GM18907 (cell line): ENCODE measurements at regions not wholly inside any gene's neighbourhood (a gene's known extent, or its start where the extent isn't known, plus 50 kb on each side); places are given as distances from the start of the nearest gene placed in this dataset.

Experiments
- ATAC-seq: cut with Tn5 transposase; IDR thresholded peaks from one replicate; pipeline ENCODE4 v1.9.1; 2021; ENCODE audit warnings: mild to moderate bottlenecking, moderate library complexity; ENCODE audit not compliant: unreplicated experiment

DNA sequence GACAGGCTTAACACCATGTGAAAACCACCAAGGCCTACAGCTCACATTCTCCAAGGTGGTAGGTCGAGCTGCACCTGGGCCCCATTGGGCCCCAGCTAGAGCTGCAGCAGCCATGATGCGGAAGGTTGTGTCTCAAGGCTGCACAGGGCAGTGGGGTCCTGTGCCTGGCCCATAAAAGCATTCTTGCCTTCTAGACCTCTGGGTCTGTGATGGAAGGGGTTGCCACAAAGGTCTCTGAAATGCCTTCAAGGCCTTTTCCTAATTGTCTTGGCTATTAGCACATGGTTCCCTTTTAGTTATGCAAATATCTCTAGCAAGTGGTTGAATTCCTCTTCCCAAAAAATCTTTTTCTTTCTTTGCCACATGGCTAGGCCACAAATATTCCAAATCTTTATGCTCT is 52.5 kb upstream of the C11orf58 start:
- ATAC-seq, result no peak

DNA sequence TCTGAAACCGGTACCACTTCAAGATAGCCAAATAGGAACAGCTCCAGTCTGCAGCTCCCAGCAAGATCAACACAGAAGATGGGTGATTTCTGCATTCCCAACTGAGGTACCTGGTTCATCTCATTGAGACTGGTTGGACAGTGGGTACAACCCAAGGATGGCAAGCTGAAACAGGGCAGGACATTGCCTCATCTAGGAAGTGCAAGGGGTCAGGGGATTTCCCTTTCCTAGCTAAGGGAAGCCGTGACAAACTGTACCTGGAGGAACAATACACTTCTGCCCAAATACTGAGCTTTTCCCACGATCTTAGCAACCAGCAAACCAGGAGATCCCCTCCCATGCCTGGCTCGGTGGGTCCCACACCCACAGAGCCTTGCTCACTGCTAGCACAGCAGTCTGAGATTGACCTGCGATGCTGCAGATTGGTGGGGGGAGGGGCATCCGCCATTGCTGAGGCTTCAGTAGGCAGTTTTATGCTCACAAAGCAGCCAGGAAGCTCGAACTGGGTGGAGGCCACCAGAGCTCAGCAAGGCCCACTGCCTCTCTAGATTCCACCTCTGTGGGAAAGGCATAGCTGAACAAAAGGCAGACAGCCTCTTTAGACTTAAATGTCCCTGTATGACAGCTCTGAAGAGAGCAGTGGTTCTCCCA is 59.9 kb upstream of the C11orf58 start:
- ATAC-seq, result no peak

DNA sequence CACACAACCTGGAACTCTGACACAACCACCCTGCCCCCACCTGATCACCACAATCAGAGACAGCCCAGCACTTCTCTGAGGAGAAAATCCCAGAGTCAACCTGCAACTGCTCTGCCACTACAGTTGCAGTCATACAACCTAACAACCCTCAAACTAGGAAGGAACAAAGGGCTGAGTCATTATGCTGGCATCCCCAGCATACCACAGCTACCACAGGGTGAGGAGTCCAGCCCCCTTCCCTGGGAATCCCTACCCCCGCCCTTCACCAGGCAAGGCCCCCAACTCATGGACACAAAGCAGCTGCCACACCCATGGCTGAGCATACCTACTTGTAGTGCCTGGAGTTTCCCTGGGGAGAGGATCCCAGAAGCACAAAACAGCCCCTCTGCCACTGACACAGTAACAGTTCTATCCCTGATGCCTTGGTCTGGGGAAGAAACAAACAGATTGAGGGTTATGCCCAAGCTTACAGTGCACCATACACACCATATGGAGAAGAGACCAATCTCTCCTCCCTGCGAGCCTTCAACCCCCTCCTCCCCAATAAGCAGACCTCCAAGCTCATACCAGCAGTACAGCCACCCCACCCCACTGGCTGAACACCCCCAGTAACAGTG is 68.5 kb upstream of the C11orf58 start:
- no peak for ATAC-seq

DNA sequence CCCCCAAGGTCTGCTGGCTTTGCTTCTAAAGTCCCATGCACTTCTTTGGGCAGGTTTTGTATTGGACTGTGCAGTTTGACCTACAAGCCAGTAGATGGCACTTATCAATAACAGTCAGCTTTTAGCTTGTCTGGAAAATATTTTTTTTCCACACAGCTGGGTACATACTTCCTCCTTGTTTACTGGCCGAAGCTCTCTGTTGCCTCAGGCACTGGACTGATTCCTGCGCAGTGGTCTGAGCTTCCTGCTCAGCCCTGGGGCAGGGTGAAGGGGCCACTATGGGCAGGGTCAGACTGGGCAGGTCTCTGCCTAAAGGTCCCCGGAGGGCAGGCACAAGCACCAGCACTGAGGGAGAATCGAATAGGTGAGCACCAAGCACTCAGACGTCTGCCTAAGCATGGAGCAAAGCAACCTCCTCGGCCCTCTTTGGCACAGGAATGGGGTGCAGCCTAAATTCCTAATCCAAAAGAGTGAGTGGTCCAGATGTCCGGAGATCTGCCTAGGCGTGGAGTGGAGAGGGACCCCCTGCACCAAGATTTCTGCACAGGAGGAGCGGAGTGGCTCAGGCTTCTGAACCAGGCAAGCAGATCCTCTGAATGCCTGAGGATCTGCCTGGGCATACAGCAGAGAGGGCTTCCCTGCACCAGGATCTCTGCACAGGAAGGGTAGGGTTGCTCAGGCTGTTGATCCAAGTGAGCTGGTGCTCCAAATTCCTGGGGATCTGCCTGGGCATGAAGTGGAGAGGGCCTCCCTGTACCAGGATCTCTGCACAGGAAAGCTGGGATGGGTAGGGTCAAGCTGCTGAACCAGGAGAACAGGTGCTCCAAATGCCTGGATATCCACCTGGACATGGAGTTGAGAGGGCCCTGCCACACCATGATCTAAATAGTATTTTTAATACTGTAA is 105.9 kb upstream of the C11orf58 start:
- peak; percentile 45 for ATAC-seq

DNA sequence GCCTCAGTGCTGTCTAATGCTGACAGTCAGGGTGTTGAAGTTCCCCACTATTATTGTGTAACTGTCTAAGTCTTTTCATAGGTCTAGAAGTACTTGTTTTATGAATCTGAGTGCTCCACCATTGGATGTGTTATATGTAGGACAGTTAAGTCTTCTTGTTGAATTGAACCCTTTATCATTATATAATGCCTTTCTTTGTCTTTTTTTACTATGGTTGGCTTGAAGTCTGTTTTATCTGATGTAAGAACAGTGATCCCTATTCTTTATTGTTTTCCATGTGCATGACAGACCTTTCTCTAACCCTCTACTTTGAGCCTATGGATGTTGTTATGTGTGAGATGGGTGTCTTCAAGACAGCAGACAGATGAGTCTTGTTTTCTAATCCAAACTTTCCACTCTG is 107.8 kb upstream of the C11orf58 start:
- no peak for ATAC-seq

DNA sequence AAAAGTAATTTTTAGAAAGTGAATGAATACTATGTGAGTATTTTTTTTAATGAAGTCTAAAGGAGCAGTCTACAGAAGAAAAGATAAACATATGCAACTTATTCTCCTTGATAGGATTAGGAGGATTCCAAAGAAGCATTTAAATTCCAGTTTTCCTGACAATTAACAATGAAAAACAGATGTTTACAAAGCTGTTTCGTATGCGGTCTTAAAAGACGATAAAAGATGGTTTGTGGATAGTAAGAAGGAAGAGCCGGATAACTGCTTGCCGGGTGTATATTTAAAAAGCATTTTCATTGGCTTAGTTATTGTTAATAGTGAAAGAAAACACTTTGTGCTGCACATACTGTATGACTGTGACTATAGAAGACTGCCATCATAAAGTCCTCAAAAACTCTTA is 120.0 kb upstream of the C11orf58 start:
- ATAC-seq, result no peak

DNA sequence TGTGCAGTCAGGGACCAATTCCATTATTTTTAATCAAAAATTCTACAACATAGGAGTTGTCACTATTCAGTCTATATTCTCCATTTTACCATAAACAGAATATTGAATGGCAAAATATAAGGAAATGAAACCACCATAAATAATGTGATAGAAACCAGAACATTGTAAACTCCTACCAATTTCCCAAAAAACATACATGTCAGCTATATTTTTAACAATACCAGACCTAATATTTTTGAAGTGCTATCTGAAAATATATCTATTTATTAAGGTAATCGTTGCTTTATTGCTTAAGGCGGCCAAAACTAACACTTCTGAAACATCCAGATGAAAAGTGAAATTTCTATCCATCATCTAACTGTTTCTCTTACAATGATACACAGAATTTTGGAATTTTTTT is 123.0 kb upstream of the C11orf58 start:
- no peak for ATAC-seq

DNA sequence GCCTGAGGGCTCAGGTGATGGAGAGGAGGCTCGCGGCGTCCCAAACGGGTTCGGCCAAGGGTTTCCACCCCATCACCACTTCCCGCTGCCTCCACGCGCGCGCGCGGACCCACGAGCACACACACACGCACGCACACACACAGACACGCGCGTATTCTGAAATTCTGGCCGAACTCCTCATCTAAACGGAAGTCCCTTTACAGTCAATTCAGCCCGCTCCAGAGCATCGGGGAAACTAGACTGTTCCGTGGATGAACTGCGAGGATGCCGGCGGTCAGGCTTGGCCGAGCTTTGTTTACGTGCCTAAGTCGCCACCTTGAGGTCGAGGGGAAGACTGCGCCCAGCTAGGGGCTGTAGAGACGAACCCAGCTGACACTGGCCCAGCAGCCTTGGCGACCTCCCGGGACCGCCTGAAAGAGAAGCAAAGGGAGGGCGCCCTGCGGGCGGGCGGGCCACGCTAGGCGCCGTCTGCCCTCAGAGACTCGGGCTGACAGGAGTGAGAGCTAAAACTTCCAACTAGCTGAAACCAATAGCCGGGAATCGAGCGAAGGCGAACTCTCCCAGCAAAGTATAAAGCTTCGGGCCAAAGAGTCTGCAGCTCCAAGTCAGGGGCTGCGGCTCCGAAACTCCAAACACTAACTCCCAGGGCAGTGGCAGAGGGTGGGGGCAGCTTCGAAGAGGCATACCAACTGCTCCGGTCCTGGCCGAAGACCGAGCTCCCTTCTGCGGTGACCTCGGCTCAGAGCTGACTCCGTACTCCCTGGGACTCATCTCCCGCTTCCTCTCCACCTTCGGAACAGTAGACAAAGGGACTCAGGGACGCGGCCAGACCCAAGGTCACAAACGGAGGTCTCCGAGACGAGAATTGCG is 124.7 kb upstream of the C11orf58 start:
- peak; percentile 100 for ATAC-seq

DNA sequence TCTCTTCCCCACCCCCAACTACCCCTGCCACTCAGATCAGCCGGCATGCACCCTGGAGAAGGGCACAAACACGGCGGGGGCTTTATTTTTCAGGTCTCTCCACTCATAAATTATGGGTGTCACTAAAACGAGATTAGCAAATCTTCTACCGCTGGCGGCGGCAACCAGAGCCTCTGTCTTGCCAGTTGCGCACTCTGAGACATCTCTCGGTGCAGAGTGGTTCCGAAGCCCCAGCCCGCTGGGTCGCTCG is 125.3 kb upstream of the C11orf58 start:
- peak; percentile 14 for ATAC-seq

DNA sequence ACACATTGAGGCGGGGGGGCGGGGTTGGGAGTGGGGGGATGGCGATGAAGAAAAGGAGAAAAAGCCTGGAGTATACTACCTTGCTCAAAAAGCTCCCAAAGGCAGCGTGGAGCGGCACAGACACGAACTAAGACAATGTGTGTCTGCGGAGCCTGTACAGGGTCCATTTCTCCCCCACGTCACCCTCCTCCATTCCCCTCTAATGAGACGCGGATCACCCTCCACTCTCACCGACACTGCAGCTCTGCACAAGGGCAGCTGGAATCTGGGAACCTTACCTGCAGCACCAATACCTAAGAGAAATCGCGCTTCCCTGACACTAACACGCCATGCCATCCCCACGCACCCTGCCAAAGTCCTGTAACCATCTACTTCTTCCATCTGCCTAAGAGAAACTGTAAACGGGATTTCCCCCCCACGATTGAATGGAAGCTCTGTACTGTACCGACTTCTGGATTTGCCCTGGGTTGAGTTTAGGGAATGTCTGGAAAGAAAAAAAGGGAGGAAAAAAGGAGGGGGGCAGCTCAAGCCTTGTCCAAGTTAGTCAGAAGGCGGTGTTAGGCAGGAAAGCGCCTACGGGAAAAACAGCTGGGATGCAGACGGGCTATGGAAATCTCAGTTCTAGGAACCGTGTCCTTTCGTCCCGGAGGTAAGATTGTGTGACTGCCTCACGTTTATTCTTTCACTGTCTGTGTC is 125.7 kb upstream of the C11orf58 start:
- ATAC-seq, result no peak

DNA sequence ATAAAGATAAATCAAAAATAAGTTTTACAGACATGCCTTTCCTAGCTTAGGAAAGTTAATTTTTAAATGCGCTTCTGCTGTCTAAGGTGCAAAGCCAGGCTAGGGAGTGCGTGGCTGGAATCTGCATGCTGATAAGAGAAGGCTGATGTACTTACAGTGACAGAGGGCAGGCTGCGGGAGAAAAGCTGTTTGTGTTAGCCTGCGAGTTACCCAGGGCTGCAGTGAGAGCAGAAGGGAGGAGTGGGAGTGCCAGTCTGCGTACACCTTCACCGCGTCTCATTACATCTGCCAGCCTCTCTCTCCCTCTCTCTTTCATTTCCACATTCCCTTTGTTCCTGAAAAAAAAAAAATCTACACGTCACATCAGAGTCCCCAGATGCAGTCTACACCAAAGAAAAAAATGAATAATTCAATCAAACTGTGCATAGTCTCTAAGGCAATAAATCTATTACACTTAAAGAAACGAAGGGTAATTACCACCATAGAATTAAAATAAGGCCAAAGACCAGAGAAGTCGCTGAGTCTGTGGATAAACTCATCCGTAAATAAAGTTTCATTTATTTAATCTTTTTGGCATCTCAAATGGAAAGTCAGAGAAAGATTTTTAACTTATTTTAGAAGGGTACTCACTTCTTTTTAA is 126.4 kb upstream of the C11orf58 start:
- ATAC-seq, result no peak

DNA sequence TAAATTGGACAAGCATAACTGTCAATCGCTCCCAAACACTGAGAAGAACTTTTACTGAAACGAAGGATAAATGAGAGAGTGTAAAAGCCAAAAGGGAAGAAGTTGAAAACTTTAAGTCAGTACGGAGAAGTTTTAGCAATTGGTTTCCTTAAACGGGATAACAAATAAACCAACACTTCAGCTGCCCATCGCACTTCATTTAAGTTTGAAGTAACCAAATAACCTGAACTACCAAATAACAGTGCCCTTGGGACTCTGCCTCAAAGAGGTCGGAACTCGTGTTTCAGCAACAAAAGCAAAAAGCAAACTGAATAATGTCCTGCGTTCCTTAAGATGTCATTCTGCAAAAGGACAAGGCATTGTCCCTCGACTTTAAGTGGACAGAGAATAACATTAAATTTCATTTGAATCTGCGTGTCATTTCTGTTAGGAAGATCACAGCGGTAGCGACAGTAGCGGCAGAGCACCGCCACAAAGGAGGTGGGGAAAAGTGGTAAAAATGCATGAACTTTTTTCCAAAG is 127.0 kb upstream of the C11orf58 start:
- no peak for ATAC-seq

DNA sequence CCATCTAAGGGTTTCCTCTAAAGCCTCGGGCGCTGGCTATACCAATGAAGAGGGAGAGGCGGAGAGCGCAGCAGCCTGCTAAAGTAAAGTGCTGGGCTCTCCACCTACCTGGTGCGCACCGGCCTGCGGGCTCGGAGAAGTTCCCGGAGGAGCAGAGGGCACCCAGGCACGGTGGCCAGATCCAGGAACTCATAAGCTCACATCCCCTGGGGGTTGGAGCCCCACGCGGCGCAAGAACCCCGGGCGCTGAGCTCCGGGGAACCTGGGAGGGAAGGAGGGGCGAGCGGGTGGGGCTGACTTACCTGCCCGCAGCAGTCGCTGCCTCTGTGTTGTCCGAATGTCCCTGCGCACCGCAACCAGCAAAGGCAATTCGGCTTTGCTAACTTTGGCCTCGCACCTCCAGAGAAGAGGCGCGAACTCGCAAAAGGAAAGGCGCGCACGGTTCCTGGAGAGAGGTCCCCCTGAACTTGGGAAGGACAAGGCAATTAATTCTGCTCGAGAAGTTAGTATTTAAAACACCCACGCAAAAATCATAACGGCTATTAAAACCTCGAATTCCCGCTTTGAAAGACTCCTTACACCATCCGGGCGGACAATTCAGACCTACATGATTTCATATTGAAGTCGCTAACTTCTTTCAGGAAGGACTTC is 127.6 kb upstream of the C11orf58 start:
- no peak for ATAC-seq

DNA sequence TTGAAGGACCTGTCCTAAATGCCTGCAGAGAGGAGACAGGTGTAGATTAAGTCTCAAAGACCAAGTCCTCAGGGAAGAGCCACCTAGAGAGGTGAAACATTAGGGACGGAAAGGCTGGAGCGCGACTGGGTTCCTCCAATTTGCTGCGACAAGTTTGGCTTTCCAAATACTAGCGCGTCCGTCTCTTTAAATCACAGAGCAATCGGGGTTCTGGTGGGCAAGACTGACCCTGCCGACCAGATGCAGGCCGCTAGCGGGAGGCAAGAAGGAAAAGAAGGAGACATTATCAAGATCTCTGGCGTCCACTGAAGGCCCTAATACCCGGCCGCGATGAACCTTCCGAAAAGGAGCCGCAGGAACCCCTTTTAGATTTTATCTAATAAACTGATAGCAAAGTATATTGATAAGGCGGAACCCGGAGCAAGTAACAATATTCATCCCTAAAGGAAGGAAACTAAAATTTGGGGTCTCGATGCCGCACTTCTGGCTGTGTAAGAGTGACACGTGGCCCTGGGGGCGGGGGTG is 128.2 kb upstream of the C11orf58 start:
- no peak for ATAC-seq

DNA sequence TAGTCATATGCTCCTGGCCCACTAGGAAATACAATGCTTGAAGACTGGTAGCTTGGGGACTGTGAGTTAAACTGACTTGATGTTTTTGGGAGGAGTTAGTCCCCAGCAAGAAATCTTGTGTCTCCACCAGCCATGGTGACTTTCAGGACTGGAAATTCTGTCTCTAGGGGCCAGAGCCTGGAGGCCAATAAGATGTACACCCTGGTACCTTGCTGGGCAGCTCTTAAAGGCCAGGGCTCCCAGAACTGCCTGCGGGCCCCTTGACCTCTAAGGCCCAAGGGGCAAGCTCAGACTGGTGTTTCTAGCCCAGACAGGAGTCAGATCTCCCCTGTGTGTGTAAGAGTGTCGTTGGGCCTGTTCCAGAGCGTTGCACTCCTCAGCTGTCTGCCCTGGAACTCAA is 128.7 kb upstream of the C11orf58 start:
- ATAC-seq, result no peak

DNA sequence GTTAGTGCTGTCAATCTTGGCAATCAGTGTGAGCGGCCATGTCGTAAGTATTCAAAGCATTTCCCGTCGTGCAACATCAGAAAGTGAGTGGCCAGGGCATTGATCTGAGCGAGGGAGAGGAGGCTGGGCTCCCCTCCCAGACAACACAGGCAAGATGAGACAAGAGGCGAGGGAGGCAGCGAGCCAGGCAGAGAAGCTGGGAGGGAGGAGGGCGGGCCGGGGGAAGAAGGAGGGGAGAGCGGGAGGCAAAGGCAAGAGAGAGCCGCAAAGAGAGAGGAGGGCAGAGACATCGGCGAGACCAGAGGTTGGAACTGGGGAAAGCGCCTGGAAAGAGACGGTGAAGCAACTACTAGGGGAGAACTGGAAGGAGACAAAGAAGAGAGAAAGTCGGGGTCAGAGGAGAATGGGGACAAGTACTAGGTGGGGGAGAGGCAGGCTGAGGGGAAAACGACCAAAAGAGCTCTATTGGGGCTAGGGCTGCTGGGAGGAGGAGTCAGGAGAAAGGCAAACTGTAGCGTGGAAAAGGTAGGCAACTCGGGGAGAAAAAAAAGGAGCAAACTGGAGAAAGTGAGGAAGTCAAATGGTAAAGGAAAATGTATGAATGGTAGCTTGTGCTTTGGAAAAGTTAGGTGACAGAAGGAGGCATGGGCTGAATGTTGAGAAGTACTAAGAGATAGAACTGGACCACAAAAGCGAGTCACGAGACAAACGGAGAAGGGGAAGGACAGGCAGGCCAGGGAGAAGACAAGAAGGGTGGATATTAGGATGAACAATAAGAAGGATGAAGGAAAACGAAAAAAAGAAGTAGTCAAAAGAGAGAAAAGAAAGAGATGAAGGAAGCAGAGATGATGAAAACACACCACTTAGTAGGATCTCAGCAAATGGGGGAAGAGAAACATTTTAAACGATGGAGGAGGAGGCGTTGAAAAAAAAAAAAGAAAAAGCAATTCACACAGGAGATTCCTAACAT is 130.5 kb upstream of the C11orf58 start:
- ATAC-seq, result no peak

DNA sequence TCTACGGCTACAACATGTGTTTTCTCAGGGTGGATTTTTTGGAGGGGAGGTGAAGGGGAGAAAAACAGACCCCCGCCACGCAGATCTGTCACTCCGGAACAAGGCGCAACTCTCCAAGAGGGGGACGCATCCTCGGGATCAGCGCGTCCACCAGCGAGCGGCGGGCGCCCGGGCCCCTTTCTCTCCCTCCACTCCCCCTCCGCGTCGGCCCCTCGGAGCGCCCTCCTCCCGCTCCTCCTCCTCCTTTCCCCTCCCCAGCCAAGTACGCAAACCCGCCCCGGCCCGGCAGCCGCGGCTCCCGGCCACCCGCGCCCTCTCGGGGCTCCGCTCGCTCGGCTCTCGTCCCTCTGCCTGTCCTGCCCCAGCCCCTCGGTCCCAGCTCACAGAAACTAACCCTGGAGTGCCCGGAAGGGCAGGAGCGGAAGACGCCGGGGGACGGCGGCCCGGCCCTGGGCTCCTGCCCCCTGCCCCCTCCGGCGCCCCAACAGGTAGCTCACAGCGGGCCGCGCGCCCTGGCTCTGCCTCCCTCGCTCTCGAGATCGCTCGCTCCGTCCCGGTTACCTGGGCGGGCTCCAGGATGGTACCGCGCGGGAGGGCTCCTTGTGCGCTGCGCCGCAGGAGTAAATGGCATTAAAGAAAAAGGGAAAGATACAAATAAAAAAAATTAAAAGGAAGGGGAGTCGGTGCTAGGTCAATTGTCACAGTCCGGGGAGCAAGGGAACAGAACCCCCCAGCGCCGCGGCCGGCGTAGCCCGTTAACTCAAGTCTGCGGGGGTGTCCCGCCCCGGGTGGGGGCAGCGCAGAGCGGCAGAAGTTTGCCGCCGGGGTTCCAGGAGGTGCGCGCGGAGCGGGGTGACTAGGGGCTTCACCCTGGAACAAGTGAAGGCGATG is 131.4 kb upstream of the C11orf58 start:
- no peak for ATAC-seq
